K562 (cell line): ENCODE measurements at regions not wholly inside any gene's neighbourhood (a gene's known extent, or its start where the extent isn't known, plus 50 kb on each side); places are given as distances from the start of the nearest gene placed in this dataset.

ENCODE experiments used
- ATAC-seq: fragments of 200-7000 bp; cut with Tn5 transposase; 3 replicates; pipeline ENCODE4 v1.9.1; 2020; ENCODE audit warnings: moderate library complexity
- BruUV-seq: library from RNA; stranded (reverse); fragments of 400-500 nt; replicated peaks from 2 replicates; lab custom pipeline; 2021; lab: Mats Ljungman, UMichigan
- CTCF ChIA-PET: fragments of 300-600 bp; formaldehyde crosslinking; extraction: SDS; loops from one replicate; lab custom pipeline; 2021; ENCODE audit warnings: low intra/inter-chr PET ratio; lab: Yijun Ruan, JAX
- POLR2A ChIA-PET: fragments of 300-600, 350-650 bp; sonication (Branson Sonifier 250); formaldehyde crosslinking; extraction: SDS; loops from one replicate; lab custom pipeline; 2021; ENCODE audit warnings: antibody characterized with exemption, inconsistent platforms; lab: Yijun Ruan, JAX
- DNase-seq, 4 experiments: peaks; one replicate each; pipeline versions ENCODE4 v3.0.0 to v3.0.0-alpha.2; 2011 to 2018; ENCODE audit warnings: low spot score in 3 of 4, mixed read lengths in 3 of 4; ENCODE audit errors: extremely low read depth in 1 of 4
- FAIRE-seq: peaks from 2 replicates; lab custom pipeline; 2011; peaks lifted over from hg19 to GRCh38; lab: Jason Lieb, UNC
- H2AFZ ChIP-seq: 2 replicates; pipeline ENCODE4 v1.6.0; 2011; ENCODE audit warnings: low read depth, low read length, control low read depth, inconsistent platforms
- H3K27ac ChIP-seq: fragments of 200-600 bp; 3 replicates; pipeline ENCODE4 v1.8.0; 2011; ENCODE audit warnings: low read depth, mild to moderate bottlenecking, control low read depth, inconsistent platforms, low read length, moderate library complexity, mixed read lengths; ENCODE audit errors: extremely low read depth
- H3K27me3 ChIP-seq, 2 experiments: fragments of 300-600 bp in 1 of 2; 2 replicates in 1 of 2; 3 replicates in 1 of 2; pipeline versions ENCODE4 v1.6.0 to v1.8.0; 2011; ENCODE audit warnings: inconsistent platforms in 2 of 2, low read length in 2 of 2, mild to moderate bottlenecking in 1 of 2, mixed read lengths in 1 of 2, moderate library complexity in 1 of 2; ENCODE audit not compliant: control insufficient read depth in 2 of 2, insufficient read depth in 2 of 2
- H3K36me3 ChIP-seq: fragments of 300-600 bp; 3 replicates; pipeline ENCODE4 v1.8.0; 2011; ENCODE audit warnings: mild to moderate bottlenecking, low read length, inconsistent platforms; ENCODE audit not compliant: control insufficient read depth, insufficient read depth
- H3K4me1 ChIP-seq, 2 experiments: fragments of 200-600 bp in 1 of 2; replicated peaks in 1 of 2; 2 replicates in 1 of 2; 3 replicates in 1 of 2; pipeline versions ENCODE4 v1.5.1 to v1.8.0; 2011; ENCODE audit warnings: inconsistent platforms in 2 of 2, low read length in 2 of 2, mild to moderate bottlenecking in 1 of 2, mixed read lengths in 1 of 2, moderate library complexity in 1 of 2; ENCODE audit not compliant: control insufficient read depth in 2 of 2, insufficient read depth in 2 of 2
- H3K4me2 ChIP-seq: 2 replicates; pipeline ENCODE4 v1.6.1; 2011; ENCODE audit warnings: low read length, control low read depth, inconsistent platforms, mixed read lengths; ENCODE audit not compliant: insufficient read depth
- H3K4me3 ChIP-seq: fragments of 200-600 bp; sonication (generic), shearing (Covaris generic); 2 replicates; pipeline ENCODE4 v1.5.1; 2016; ENCODE audit warnings: control low read depth, inconsistent platforms
- H3K79me2 ChIP-seq: fragments of 200-600 bp; 3 replicates; pipeline ENCODE4 v1.8.0; 2011; ENCODE audit warnings: low read length, inconsistent platforms; ENCODE audit not compliant: control insufficient read depth, insufficient read depth
- H3K9ac ChIP-seq, 2 experiments: 2 replicates each; pipeline versions ENCODE4 v1.6.0 to v1.6.1; 2011; ENCODE audit warnings: low read depth in 2 of 2, low read length in 2 of 2, control low read depth in 1 of 2, inconsistent platforms in 1 of 2, mild to moderate bottlenecking in 1 of 2, mixed read lengths in 1 of 2; ENCODE audit not compliant: insufficient read depth in 1 of 2
- H3K9me1 ChIP-seq: one replicate; pipeline ENCODE4 v1.6.0; 2011; ENCODE audit warnings: inconsistent platforms, mild to moderate bottlenecking, low read length, moderate library complexity; ENCODE audit not compliant: control insufficient read depth, insufficient read depth
- H3K9me3 ChIP-seq: replicated peaks from 2 replicates; pipeline ENCODE4 v1.5.1; 2011; ENCODE audit warnings: low read depth, low read length, inconsistent platforms; ENCODE audit not compliant: control insufficient read depth, insufficient read depth
- H4K20me1 ChIP-seq: replicated peaks from 2 replicates; pipeline ENCODE4 v1.6.1; 2011; ENCODE audit warnings: low read length, inconsistent platforms, mixed read lengths; ENCODE audit not compliant: control insufficient read depth, insufficient read depth
- CREM ChIP-seq: IDR thresholded peaks from 2 replicates; pipeline ENCODE4 v1.6.1; 2014; ENCODE audit warnings: antibody characterized with exemption, low read depth
- DEAF1 ChIP-seq: fragments of 450-650 bp; formaldehyde crosslinking; IDR thresholded peaks from 2 replicates; pipeline ENCODE4 v1.4.0; 2020; ENCODE audit warnings: mild to moderate bottlenecking, moderate library complexity
- FOXM1 ChIP-seq, 2 experiments: fragments of 450-650 bp in 1 of 2; sonication (generic) in 1 of 2; formaldehyde crosslinking in 1 of 2; IDR thresholded peaks; 2 replicates each; pipeline versions ENCODE4 v1.6.1 to v1.9.0; 2017 to 2022; ENCODE audit warnings: low read depth in 2 of 2, mild to moderate bottlenecking in 2 of 2, missing genetic modification reagents in 1 of 2, moderate library complexity in 1 of 2
- KHSRP ChIP-seq: fragments of 450-650 bp; IDR thresholded peaks from 2 replicates; pipeline ENCODE4 v1.6.1; 2017
- NFIC ChIP-seq: fragments of 450-650 bp; IDR thresholded peaks from 2 replicates; pipeline ENCODE4 v1.6.1; 2017; ENCODE audit warnings: mild to moderate bottlenecking, inconsistent platforms
- NR0B1 ChIP-seq: fragments of 450-650 bp; IDR thresholded peaks from one replicate; pipeline ENCODE4 v1.6.1; 2018; ENCODE audit warnings: mild to moderate bottlenecking, moderate library complexity; ENCODE audit not compliant: partially characterized antibody
- PPARD ChIP-seq: fragments of 250-450 bp; sonication (Bioruptor Pico); IDR thresholded peaks from 2 replicates; pipeline ENCODE4 v1.8.0; 2022; ENCODE audit warnings: inconsistent platforms, mild to moderate bottlenecking, moderate library complexity
- PRMT5 ChIP-seq: sonication (generic); formaldehyde crosslinking; IDR thresholded peaks from 2 replicates; pipeline ENCODE4 v1.5.0; 2020; ENCODE audit warnings: missing genetic modification reagents
- RFX1 ChIP-seq: fragments of 450-650 bp; IDR thresholded peaks from 2 replicates; pipeline ENCODE4 v1.6.1; 2016; ENCODE audit warnings: mild to moderate bottlenecking, moderate library complexity
- SAFB2 ChIP-seq: fragments of 200-400 bp; formaldehyde crosslinking; IDR thresholded peaks from 2 replicates; pipeline ENCODE4 v1.6.1; 2018; ENCODE audit warnings: borderline replicate concordance, low read length, low read depth, moderate library complexity; ENCODE audit not compliant: severe bottlenecking
- SMARCC2 ChIP-seq: fragments of 450-650 bp; IDR thresholded peaks from 2 replicates; pipeline ENCODE4 v1.6.1; 2017; ENCODE audit warnings: antibody characterized with exemption, moderate library complexity, mild to moderate bottlenecking, low read depth
- STAG1 ChIP-seq: sonication (generic); formaldehyde crosslinking; IDR thresholded peaks from 2 replicates; pipeline ENCODE4 v1.5.0; 2020; ENCODE audit warnings: missing genetic modification reagents, borderline replicate concordance
- TARDBP ChIP-seq: fragments of 450-650 bp; IDR thresholded peaks from 2 replicates; pipeline ENCODE4 v1.6.1; 2016
- ZBTB17 ChIP-seq: fragments of 450-650 bp; formaldehyde crosslinking; IDR thresholded peaks from 2 replicates; pipeline ENCODE4 v1.4.0; 2020; ENCODE audit warnings: mild to moderate bottlenecking
- ZNF143 ChIP-seq: sonication (generic); formaldehyde crosslinking; IDR thresholded peaks from 2 replicates; pipeline ENCODE4 v1.9.0; 2022; ENCODE audit warnings: mild to moderate bottlenecking, missing genetic modification reagents
- WGBS: fragments of 100-300 bp; shearing (Covaris generic); methylation state at CpG from one replicate; pipeline ENCODE4 v1.1.6; 2016; ENCODE audit warnings: low coverage, mixed read lengths; ENCODE audit not compliant: insufficient coverage; ENCODE audit errors: missing lambda C conversion rate; 5-methylcytosine and 5-hydroxymethylcytosine counted together
- in situ Hi-C: fragments of 300-500 bp; cut with MboI; formaldehyde crosslinking; loops from 4 replicates; pipeline ENCODE4 v1.15.0; 2018; ENCODE audit warnings: inconsistent platforms, mixed read lengths
- intact Hi-C: fragments of 100-400 bp; cut with micrococcal nuclease; formaldehyde crosslinking; loops from 2 replicates; pipeline ENCODE4 v1.14.2; 2022
- TF ChIP-seq, protein P1 (sequence below): fragments of 250-450 bp; sonication (Bioruptor Pico); IDR thresholded peaks from 2 replicates; pipeline ENCODE4 v1.8.0; 2022; ENCODE audit warnings: moderate library complexity, mild to moderate bottlenecking, inconsistent platforms

- ChIA-PET POLR2A (no interaction called here), CTCF (no interaction called here)
- no peak for ATAC-seq
- Histone ChIP-seq H4K20me1 (no peaks in the 10 kb centered on the region), H3K9me1 (no peaks in the 10 kb centered on the region), H3K9me3 (no peaks in the 10 kb centered on the region), H2AFZ (no peak overlapping the region), H3K9ac (no peak overlapping the region), H3K4me3 (no peak overlapping the region), H3K4me1 (no peaks in the 10 kb centered on the region), H3K79me2 (no peaks in the 10 kb centered on the region), H3K27me3 (no peaks in the 10 kb centered on the region), H3K36me3 (no peaks in the 10 kb centered on the region), H3K27ac (no peak overlapping the region), H3K4me2 (no peak overlapping the region)
- in situ Hi-C loops, result loop anchor here (10.0 kb wide), 2 partner anchors 390 to 470 kb away; no protein-coding TSS in a partner anchor
- no TSS peak for BruUV-seq
- intact Hi-C loops, result no loop called here
- peak in 1 of 4 experiments; percentile 1 for DNase-seq
- no peak for TF ChIP-seq CREM
- no peak for TF ChIP-seq NFIC
- TF ChIP-seq STAG1, result no peak
- no peak for TF ChIP-seq ZNF143 (CRISPR knock-in tag)
- no peak for TF ChIP-seq SMARCC2
- TF ChIP-seq TARDBP, result no peak
- TF ChIP-seq ZBTB17, result no peak
- TF ChIP-seq, protein P1, sequence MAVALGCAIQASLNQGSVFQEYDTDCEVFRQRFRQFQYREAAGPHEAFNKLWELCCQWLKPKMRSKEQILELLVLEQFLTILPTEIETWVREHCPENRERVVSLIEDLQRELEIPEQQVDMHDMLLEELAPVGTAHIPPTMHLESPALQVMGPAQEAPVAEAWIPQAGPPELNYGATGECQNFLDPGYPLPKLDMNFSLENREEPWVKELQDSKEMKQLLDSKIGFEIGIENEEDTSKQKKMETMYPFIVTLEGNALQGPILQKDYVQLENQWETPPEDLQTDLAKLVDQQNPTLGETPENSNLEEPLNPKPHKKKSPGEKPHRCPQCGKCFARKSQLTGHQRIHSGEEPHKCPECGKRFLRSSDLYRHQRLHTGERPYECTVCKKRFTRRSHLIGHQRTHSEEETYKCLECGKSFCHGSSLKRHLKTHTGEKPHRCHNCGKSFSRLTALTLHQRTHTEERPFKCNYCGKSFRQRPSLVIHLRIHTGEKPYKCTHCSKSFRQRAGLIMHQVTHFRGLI (CRISPR knock-in tag), result no peak
- TF ChIP-seq SAFB2, result no peak
- no peak for TF ChIP-seq FOXM1 (IDR thresholded peaks at IDR 0.05; ENCODE audit: low read depth)
- no peak for TF ChIP-seq FOXM1 (CRISPR knock-in tag; IDR thresholded peaks at IDR 0.05; ENCODE audit: low read depth)
- TF ChIP-seq PRMT5 (CRISPR knock-in tag), result no peak
- no peak for TF ChIP-seq DEAF1 (CRISPR knock-in tag)
- TF ChIP-seq PPARD (CRISPR knock-in tag), result no peak
- no peak for TF ChIP-seq RFX1
- TF ChIP-seq NR0B1, result no peak
- no peak for TF ChIP-seq KHSRP
- 0% methylated on average over 32 of the region's 37 CpGs for WGBS
- FAIRE-seq, result no peak
Measured at GRCh38 chr12:34604631-34605509, 582.6 kb downstream of the ALG10 start.
